ENCODE measurements at regions not wholly inside any gene's neighbourhood (a gene's known extent, or its start where the extent isn't known, plus 50 kb on each side); places are given as distances from the start of the nearest gene placed in this dataset.
"Not testable (repeated sequence)": the region's sequence is repeated elsewhere in the genome, so short reads cannot be mapped to it uniquely, and the experiment has no call there.

- TF ChIP-seq E2F6 (IDR thresholded peaks at IDR 0.05; ENCODE audit: borderline replicate concordance, low read depth): no peak
Observed at GRCh38 chr1:10950316-10951172, 61.9 kb upstream of the TARDBP start (continued).

GRCh38 chr1:10951298-10951697, 61.2 kb upstream of the TARDBP start:
- DNase-seq (ENCODE audit: low read depth in 1 of 2, low spot score in 1 of 2); H3K4me1 ChIP-seq; ATAC-seq; H3K9me3 ChIP-seq; H3K4me2 ChIP-seq; FAIRE-seq; H3K4me3 ChIP-seq; H3K27ac ChIP-seq: not testable (repeated sequence)
- ChIA-PET POLR2A (interaction anchor here (0.6 kb wide), 1 partner anchor 1300 kb away, joined by 3 read pairs; no protein-coding TSS in a partner anchor), CTCF (interaction anchor here (0.6 to 1.4 kb wide), 2 partner anchors 10 to 579 kb away, joined by 4 read pairs; no protein-coding TSS in a partner anchor)
- WGBS (ENCODE audit: missing lambda C conversion rate): 84% methylated on average over 6 of the region's 7 CpGs

GRCh38 chr1:10951961-10952360, 60.5 kb upstream of the TARDBP start:
- Histone ChIP-seq H3K9me3 (peaks cover 7% of the 10 kb centered on the region; the same call in 1 of the 3 replicates), H3K4me2 (no peak overlapping the region), H3K27ac (no peak overlapping the region), H3K4me1 (no peaks in the 10 kb centered on the region), H3K4me3 (no peak overlapping the region)
- CTCF ChIA-PET: interaction anchor here (0.6 kb wide), 1 partner anchor 578 kb away, joined by 4 read pairs; no protein-coding TSS in a partner anchor
- TF ChIP-seq TFCP2L1 (CRISPR knock-in tag; IDR thresholded peaks at IDR 0.05) (no peak), ZFP36 (IDR thresholded peaks at IDR 0.05; ENCODE audit: borderline replicate concordance, partially characterized antibody) (no peak), CHD4 (IDR thresholded peaks at IDR 0.05; ENCODE audit: borderline replicate concordance) (no peak), RNF2 (IDR thresholded peaks at IDR 0.05; ENCODE audit: borderline replicate concordance, low read depth) (no peak), HOXB13 (CRISPR knock-in tag; IDR thresholded peaks at IDR 0.05; ENCODE audit: low read depth) (no peak), BHLHE40 (IDR thresholded peaks at IDR 0.05; ENCODE audit: low read depth, low read length) (no peak), HDAC2 (IDR thresholded peaks at IDR 0.05) (no peak), JUNB (IDR thresholded peaks at IDR 0.05) (no peak), RCOR1 (IDR thresholded peaks at IDR 0.05; ENCODE audit: low read depth, low read length) (no peak), ZC3H11A (IDR thresholded peaks at IDR 0.05) (no peak), SREBF2 (IDR thresholded peaks at IDR 0.05) (no peak)
- FAIRE-seq: no peak
- WGBS (ENCODE audit: missing lambda C conversion rate): 41% methylated on average over 4 of the region's 4 CpGs
- DNase-seq (ENCODE audit: low read depth in 1 of 2, low spot score in 1 of 2): no peak
- no peak for ATAC-seq
- POLR2A ChIA-PET: interaction anchor here (0.6 kb wide), 1 partner anchor 1301 kb away, joined by 3 read pairs; no protein-coding TSS in a partner anchor

- 50% methylated on average over 9 of the region's 12 CpGs for WGBS (ENCODE audit: missing lambda C conversion rate)
- Histone ChIP-seq H3K9me3 (peaks cover 7% of the 10 kb centered on the region; the same call in 1 of the 3 replicates), H3K4me2 (no peak overlapping the region), H3K27ac (no peak overlapping the region), H3K4me3 (no peak overlapping the region), H3K4me1 (no peaks in the 10 kb centered on the region)
- ATAC-seq (no peak), DNase-seq (ENCODE audit: low read depth in 1 of 2, low spot score in 1 of 2) (no peak), FAIRE-seq (no peak)
- CTCF ChIA-PET: interaction anchor here (0.9 kb wide), 1 partner anchor 12 kb away, joined by 5 read pairs; no protein-coding TSS in a partner anchor
- POLR2A ChIA-PET: no interaction called here
- no peak for TF ChIP-seq TP53 (CRISPR knock-in tag; IDR thresholded peaks at IDR 0.05)
- no peak for TF ChIP-seq MAZ (IDR thresholded peaks at IDR 0.05; ENCODE audit: borderline replicate concordance, low read depth, low read length)
- no peak for TF ChIP-seq GATA3 (IDR thresholded peaks at IDR 0.05; ENCODE audit: borderline replicate concordance)
- TF ChIP-seq HOXB5 (CRISPR knock-in tag; IDR thresholded peaks at IDR 0.05): no peak
- TF ChIP-seq CHD4 (IDR thresholded peaks at IDR 0.05; ENCODE audit: borderline replicate concordance): no peak
- TF ChIP-seq USF2 (IDR thresholded peaks at IDR 0.05): no peak
- no peak for TF ChIP-seq HES2 (IDR thresholded peaks at IDR 0.05)
- no peak for TF ChIP-seq FOXS1 (CRISPR knock-in tag; IDR thresholded peaks at IDR 0.05)
- no peak for TF ChIP-seq EHMT2 (IDR thresholded peaks at IDR 0.05; ENCODE audit: low read depth)
- no peak for TF ChIP-seq SREBF2 (IDR thresholded peaks at IDR 0.05)
- no peak for TF ChIP-seq CBX2 (IDR thresholded peaks at IDR 0.05; ENCODE audit: borderline replicate concordance, low read depth)
- no peak for TF ChIP-seq ZFP36 (IDR thresholded peaks at IDR 0.05; ENCODE audit: borderline replicate concordance, partially characterized antibody)
- no peak for TF ChIP-seq JUNB (IDR thresholded peaks at IDR 0.05)
- no peak for TF ChIP-seq NR3C1 (IDR thresholded peaks at IDR 0.05)
- TF ChIP-seq MYC (IDR thresholded peaks at IDR 0.05; ENCODE audit: borderline replicate concordance, low read length): no peak
- TF ChIP-seq CBX8 (IDR thresholded peaks at IDR 0.05): no peak
- no peak for TF ChIP-seq KDM1A (IDR thresholded peaks at IDR 0.05; ENCODE audit: low read depth)
- no peak for TF ChIP-seq ZSCAN20 (CRISPR knock-in tag; IDR thresholded peaks at IDR 0.05)
- no peak for TF ChIP-seq POLR2A (IDR thresholded peaks at IDR 0.05; ENCODE audit: low read length)
Observed at GRCh38 chr1:10953505-10954193, 58.8 kb upstream of the TARDBP start.
